ENCODE measurements at regions not wholly inside any gene's neighbourhood (a gene's known extent, or its start where the extent isn't known, plus 50 kb on each side); places are given as distances from the start of the nearest gene placed in this dataset.

GRCh38 chr3:159137949-159138348 lies 336.1 kb downstream of the MFSD1 start:
- no peak for DNase-seq

- DNase-seq: no peak
Measured at GRCh38 chr3:159139326-159139725, 337.5 kb downstream of the MFSD1 start.

DNA sequence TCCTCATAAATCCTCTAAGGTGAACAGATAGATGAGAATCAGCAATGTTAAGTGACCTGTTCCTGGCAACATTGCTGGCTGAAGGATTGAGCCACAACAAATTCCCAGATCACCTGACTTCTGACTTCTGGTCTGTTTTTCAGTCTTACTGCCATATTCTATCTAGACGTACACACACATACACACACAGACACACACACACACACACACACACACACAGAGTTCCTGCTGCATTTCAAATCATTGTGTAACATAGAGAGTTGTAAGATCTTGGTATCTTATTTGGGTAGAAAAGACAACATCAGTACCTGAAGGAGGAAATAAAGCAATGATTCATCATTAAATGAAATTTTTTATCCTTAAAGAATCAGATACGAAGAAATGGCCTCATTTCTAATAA lies 342.6 kb downstream of the MFSD1 start:
- no peak for DNase-seq

DNA sequence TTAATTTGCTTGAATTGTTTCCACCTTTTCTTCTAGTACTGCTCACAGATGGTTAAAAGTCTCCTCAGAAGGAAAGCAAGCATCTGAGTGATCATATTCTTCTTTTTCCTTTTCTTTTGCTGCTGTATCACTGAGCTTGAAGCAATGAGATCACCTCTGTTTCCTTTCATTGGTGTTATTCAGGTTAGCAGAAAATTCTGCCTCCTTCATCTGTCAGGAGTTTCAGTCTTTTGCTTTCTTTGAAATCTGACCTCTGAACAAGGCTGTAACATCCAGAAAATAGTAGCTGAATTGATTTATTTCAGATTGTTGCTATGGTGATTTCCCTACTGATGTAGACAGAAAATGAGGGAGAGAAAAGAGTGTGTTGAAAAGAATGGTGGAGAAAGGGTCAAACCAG lies 343.0 kb downstream of the MFSD1 start:
- no peak for DNase-seq

DNA sequence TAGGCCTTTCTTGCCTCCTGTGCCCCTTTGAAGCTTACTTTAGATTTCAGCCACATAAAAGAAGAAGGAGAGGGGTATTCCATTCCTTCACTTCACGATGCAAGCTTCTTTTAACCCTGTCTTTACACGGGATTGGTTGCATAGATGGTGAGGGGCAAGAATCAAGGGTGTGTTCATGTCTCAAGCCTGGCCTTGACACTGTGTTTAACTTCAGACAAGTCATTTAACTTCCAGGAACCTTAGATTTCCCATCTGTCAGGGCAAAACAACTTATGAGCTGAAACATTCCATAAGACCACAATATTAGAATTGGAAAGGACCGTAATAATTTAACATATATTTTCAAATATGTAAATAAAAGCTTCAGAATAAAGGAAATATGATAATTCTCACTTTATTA lies 344.5 kb downstream of the MFSD1 start:
- no peak for DNase-seq

GRCh38 chr3:159146856-159147435 lies 345.1 kb downstream of the MFSD1 start:
- DNase-seq: no peak

GRCh38 chr3:159147813-159148212 lies 346.0 kb downstream of the MFSD1 start:
- no peak for DNase-seq

DNA sequence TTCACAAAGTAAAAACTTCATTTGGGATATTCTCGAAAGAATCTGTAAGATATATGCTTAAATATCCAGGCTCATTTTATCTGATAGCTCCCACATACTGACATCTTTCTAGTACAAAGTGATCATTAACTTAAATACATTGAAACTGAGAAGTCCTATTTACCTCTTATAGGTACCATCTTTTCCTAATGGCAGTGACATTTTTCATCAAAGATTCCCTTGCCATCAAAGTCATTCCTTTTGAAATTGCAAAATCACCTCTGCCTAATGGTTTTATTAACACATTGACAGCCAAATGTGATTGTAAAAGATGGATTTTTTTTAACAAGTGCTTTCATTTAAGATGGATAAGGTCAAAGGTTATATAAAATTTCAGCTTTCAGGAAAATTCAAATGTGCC lies 346.6 kb downstream of the MFSD1 start:
- no peak for DNase-seq

DNA sequence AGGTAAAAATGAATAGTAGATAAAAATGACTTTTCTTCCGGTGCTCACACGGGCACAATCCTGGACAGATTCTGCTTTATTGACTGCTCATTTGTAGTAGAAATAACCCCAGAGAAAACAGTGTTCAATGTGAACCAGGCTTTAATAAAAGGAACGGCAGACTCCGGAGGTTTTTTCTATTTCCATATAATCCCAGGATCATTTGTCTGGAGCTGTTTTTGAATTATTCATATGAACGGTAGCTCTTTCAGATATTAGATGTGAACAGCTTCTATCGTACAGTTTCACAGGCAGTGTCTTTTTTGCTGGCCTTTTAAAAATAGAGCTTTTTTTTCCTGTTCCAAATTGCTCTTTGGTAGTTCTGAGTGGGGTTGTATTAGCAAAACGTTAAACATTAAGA lies 347.3 kb downstream of the MFSD1 start:
- no peak for DNase-seq

GRCh38 chr3:159149633-159150032 lies 347.8 kb downstream of the MFSD1 start:
- no peak for DNase-seq

GRCh38 chr3:159150180-159150579 lies 348.3 kb downstream of the MFSD1 start:
- no peak for DNase-seq

- no peak for DNase-seq
Measured at GRCh38 chr3:159151130-159151529, 349.3 kb downstream of the MFSD1 start.

DNA sequence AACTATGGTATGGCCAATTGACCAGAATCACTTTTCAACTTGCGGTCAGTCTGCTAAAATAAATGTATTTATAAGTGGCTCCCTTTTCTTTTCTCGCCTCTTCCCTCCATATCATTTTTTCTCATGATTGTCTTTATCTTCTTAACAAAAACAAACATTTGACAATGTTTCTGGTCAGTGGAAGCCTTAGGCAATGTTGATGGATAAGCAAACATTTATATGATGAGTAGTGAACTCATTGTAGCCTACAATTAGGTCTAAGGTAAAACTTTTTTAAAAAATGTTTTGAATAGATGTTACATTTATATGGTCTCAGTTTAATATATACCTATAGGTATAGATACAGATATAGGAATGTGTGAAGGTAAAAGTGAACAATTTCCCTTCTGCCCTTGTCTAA lies 355.4 kb downstream of the MFSD1 start:
- no peak for DNase-seq

- DNase-seq: peak; percentile 51
Measured at GRCh38 chr3:159158213-159158612, 356.4 kb downstream of the MFSD1 start.

GRCh38 chr3:159158801-159159200 lies 356.9 kb downstream of the MFSD1 start:
- DNase-seq: no peak

- no peak for DNase-seq
Measured at GRCh38 chr3:159159546-159159945, 357.7 kb downstream of the MFSD1 start.

GRCh38 chr3:159163656-159164055 lies 361.8 kb downstream of the MFSD1 start:
- no peak for DNase-seq

- no peak for DNase-seq
Measured at GRCh38 chr3:159165961-159166360, 364.1 kb downstream of the MFSD1 start.

DNA sequence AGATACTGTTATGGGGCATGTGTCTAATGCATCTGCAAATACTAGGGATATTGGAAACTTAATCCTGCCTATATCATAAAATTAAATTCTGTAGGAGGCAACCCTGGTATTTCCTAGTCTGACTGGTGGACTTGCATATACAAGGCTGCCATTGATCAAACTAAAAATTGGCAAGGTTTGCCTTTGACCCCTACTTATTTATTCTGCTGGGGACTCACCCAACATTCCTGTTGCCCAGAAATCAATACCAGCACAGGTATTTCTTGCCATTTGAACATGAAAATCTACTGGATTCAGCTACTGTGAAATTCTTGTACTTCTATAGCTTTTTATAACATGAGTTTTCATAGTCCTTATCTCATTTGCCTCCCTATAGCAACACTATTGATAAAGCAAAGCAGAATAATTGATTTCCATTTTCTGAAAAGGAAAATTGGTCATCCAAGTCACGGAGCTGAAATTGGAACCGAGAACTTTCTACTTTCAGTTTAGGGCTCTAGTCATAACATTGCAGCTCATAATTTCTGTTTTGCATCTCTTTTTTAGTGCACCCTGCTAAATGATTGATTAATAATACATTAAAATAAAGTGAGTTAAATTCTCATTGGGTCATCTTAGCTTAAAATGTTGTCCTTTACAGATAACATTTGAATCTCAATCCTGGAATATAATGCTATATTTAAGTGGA lies 365.2 kb downstream of the MFSD1 start:
- no peak for DNase-seq

- no peak for DNase-seq
Measured at GRCh38 chr3:159168788-159169187, 366.9 kb downstream of the MFSD1 start.

DNA sequence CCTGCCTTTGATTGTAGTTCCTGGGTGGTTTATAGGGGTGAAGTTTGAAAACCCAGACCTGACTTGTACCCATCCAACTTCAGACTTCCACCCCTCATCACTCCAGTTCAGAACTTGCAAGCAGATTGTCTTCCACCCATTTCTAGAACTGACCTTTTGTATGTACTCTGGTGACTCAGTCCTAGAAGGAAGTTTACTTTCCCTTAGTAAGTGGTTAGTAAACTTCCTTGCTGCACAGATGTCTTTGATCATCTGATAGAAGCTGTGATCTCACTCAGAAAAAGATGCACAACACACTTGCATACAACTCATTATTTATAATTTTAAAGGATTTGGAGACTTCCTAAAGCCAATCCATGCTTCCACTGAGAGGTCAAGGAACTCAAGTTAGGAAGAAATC lies 368.0 kb downstream of the MFSD1 start:
- DNase-seq: no peak

GRCh38 chr3:159170436-159171003 lies 368.7 kb downstream of the MFSD1 start:
- DNase-seq: no peak

- DNase-seq: no peak
Measured at GRCh38 chr3:159171333-159171732, 369.5 kb downstream of the MFSD1 start.

GRCh38 chr3:159172473-159172872 lies 370.6 kb downstream of the MFSD1 start:
- DNase-seq: no peak
